ENCODE measurements at regions not wholly inside any gene's neighbourhood (a gene's known extent, or its start where the extent isn't known, plus 50 kb on each side); places are given as distances from the start of the nearest gene placed in this dataset.

- TF ChIP-seq MYBL2 (IDR thresholded peaks at IDR 0.05; ENCODE audit: low read depth) (no peak), MYBL2 (CRISPR knock-in tag; IDR thresholded peaks at IDR 0.05; ENCODE audit: borderline replicate concordance) (no peak)
Observed at GRCh38 chr4:149972407-149972806, 105.8 kb upstream of the DCLK2 start (continued).

GRCh38 chr4:149973181-149973580 is 105.1 kb upstream of the DCLK2 start:
- no peaks in the 10 kb centered on the region for H3K9me3 ChIP-seq (replicated peaks; ENCODE audit: control insufficient read depth, insufficient read depth, low read depth, low read length)
- no peak for FAIRE-seq
- TF ChIP-seq ZNF277 (CRISPR knock-in tag; IDR thresholded peaks at IDR 0.05; ENCODE audit: borderline replicate concordance) (no peak), NFIX (CRISPR knock-in tag; IDR thresholded peaks at IDR 0.05; ENCODE audit: low read depth) (no peak), ZNF79 (CRISPR knock-in tag; IDR thresholded peaks at IDR 0.05; ENCODE audit: low read depth) (no peak), NFATC3 (IDR thresholded peaks at IDR 0.05) (no peak), ZFP91 (CRISPR knock-in tag; IDR thresholded peaks at IDR 0.05) (no peak), ETS1 (conservative IDR thresholded peaks at IDR 0.05; ENCODE audit: control insufficient read depth, low read depth, low read length) (no peak), GTF2E2 (tag; IDR thresholded peaks at IDR 0.05) (no peak), PRMT5 (CRISPR knock-in tag; IDR thresholded peaks at IDR 0.05) (no peak), ATF3 (IDR thresholded peaks at IDR 0.05) (no peak), ATF3 (CRISPR knock-in tag; conservative IDR thresholded peaks at IDR 0.05) (no peak), HDAC6 (IDR thresholded peaks at IDR 0.05; ENCODE audit: low read depth, low read length) (no peak), PHB2 (IDR thresholded peaks at IDR 0.05; ENCODE audit: low read depth) (no peak)

More at GRCh38 chr4:149973181-149973580, 105.1 kb upstream of the DCLK2 start:
- Histone ChIP-seq H3K27me3 (ENCODE audit: control insufficient read depth in 2 of 2, insufficient read depth in 2 of 2, low read length in 2 of 2) (no peaks in the 10 kb centered on the region), H3K4me3 (no peak overlapping the region), H3K4me1 (replicated peaks in 1 of 2; ENCODE audit: control insufficient read depth in 2 of 2, insufficient read depth in 2 of 2, low read length in 2 of 2) (no peaks in the 10 kb centered on the region), H3K36me3 (ENCODE audit: control insufficient read depth, insufficient read depth, low read length) (no peaks in the 10 kb centered on the region), H4K20me1 (replicated peaks; ENCODE audit: control insufficient read depth, insufficient read depth, low read length) (no peaks in the 10 kb centered on the region), H3K79me2 (ENCODE audit: control insufficient read depth, insufficient read depth, low read length) (no peaks in the 10 kb centered on the region), H2AFZ (ENCODE audit: low read depth, low read length) (no peak overlapping the region), H3K4me2 (ENCODE audit: insufficient read depth, low read length) (no peak overlapping the region), H3K9me1 (ENCODE audit: control insufficient read depth, insufficient read depth, low read length) (no peaks in the 10 kb centered on the region), H3K9ac (ENCODE audit: insufficient read depth in 1 of 2, low read depth in 2 of 2, low read length in 2 of 2) (no peak overlapping the region), H3K27ac (ENCODE audit: extremely low read depth, low read depth, low read length) (no peak overlapping the region)
- POLR2A ChIA-PET = no interaction called here
- DNase-seq (ENCODE audit: extremely low read depth in 1 of 4, low spot score in 3 of 4) (no peak), ATAC-seq (no peak)
- in situ Hi-C loops (cut with MboI) (no loop called here), intact Hi-C loops (cut with micrococcal nuclease) (no loop called here)
- CTCF ChIA-PET (ENCODE audit: low intra/inter-chr PET ratio) = no interaction called here
- 3% methylated on average over 2 of the region's 2 CpGs for WGBS (ENCODE audit: insufficient coverage, low coverage, missing lambda C conversion rate)
- no TSS peak for BruUV-seq (replicated peaks)

Measured in K562 (cell line).